OCI-LY7 (cell line): ENCODE measurements at regions not wholly inside any gene's neighbourhood (a gene's known extent, or its start where the extent isn't known, plus 50 kb on each side); places are given as distances from the start of the nearest gene placed in this dataset.

Experiments
- BruUV-seq: library from RNA; stranded (reverse); fragments of 400-500 nt; replicated peaks from 2 replicates; lab custom pipeline; 2021; lab: Mats Ljungman, UMichigan
- CTCF ChIA-PET: fragments of 300-600 bp; sonication (Branson Sonifier 250); formaldehyde crosslinking; loops from one replicate; lab custom pipeline; 2022; ENCODE audit warnings: antibody characterized with exemption; ENCODE audit not compliant: unreplicated experiment; lab: Charles Lee
- POLR2A ChIA-PET: fragments of 300-600 bp; sonication (Branson Sonifier 250); formaldehyde crosslinking; loops from one replicate; lab custom pipeline; 2022; ENCODE audit warnings: antibody characterized with exemption; lab: Charles Lee
- DNase-seq: peaks from one replicate; pipeline ENCODE4 v3.0.0-alpha.2; 2015; ENCODE audit warnings: low spot score
- H2AFZ ChIP-seq: fragments of 200-600 bp; sonication (generic), shearing (Covaris generic); 2 replicates; pipeline ENCODE4 v1.6.1; 2014; ENCODE audit warnings: mild to moderate bottlenecking, antibody characterized with exemption, low read length, moderate library complexity
- H3K27ac ChIP-seq: fragments of 200-600 bp; sonication (generic); 2 replicates; pipeline ENCODE4 v1.5.1; 2014; ENCODE audit warnings: mixed run types, low read depth, mild to moderate bottlenecking, moderate library complexity, low read length, inconsistent platforms; ENCODE audit not compliant: poor library complexity, severe bottlenecking
- H3K36me3 ChIP-seq: fragments of 200-600 bp; sonication (generic); 2 replicates; pipeline ENCODE4 v1.6.1; 2014; ENCODE audit warnings: mild to moderate bottlenecking, antibody characterized with exemption, low read length, moderate library complexity, mixed read lengths; ENCODE audit not compliant: insufficient read depth
- H3K4me1 ChIP-seq: fragments of 200-600 bp; sonication (generic); 2 replicates; pipeline ENCODE4 v1.5.1; 2014; ENCODE audit warnings: mild to moderate bottlenecking, low read length; ENCODE audit not compliant: insufficient read depth, poor library complexity, severe bottlenecking
- H3K4me2 ChIP-seq: fragments of 200-600 bp; sonication (generic); 2 replicates; pipeline ENCODE4 v1.6.1; 2014; ENCODE audit warnings: mild to moderate bottlenecking, low read length
- H3K4me3 ChIP-seq: fragments of 200-600 bp; sonication (generic); 2 replicates; pipeline ENCODE4 v1.5.1; 2014; ENCODE audit warnings: mild to moderate bottlenecking, low read depth, low read length; ENCODE audit not compliant: poor library complexity, severe bottlenecking
- H3K79me2 ChIP-seq: fragments of 200-600 bp; sonication (generic); 2 replicates; pipeline ENCODE4 v1.6.1; 2016; ENCODE audit warnings: low read depth, mild to moderate bottlenecking, low read length, moderate library complexity, mixed read lengths; ENCODE audit not compliant: insufficient read depth
- H3K9me2 ChIP-seq: fragments of 200-600 bp; sonication (generic); 2 replicates; pipeline ENCODE4 v1.6.1; 2016; ENCODE audit warnings: mild to moderate bottlenecking, low read length, mixed read lengths; ENCODE audit not compliant: insufficient read depth
- H3K9me3 ChIP-seq: fragments of 200-600 bp; sonication (generic); 2 replicates; pipeline ENCODE4 v1.6.1; 2014; ENCODE audit warnings: mild to moderate bottlenecking, mixed run types, low read length, mixed read lengths
- H4K20me1 ChIP-seq: fragments of 200-600 bp; sonication (generic); 2 replicates; pipeline ENCODE4 v1.6.1; 2014; ENCODE audit warnings: mild to moderate bottlenecking, antibody characterized with exemption, low read length, moderate library complexity, mixed read lengths; ENCODE audit not compliant: insufficient read depth
- EZH2phosphoT487 ChIP-seq: fragments of 200-600 bp; sonication (generic); IDR thresholded peaks from 2 replicates; pipeline ENCODE4 v1.6.1; 2018; ENCODE audit warnings: low read depth, borderline replicate concordance, mild to moderate bottlenecking, mixed run types, antibody characterized with exemption, low read length, moderate library complexity, mixed read lengths
- intact Hi-C: fragments of 100-400 bp; cut with micrococcal nuclease; formaldehyde crosslinking; loops from one replicate; pipeline ENCODE4 v1.10.0; 2022; ENCODE audit not compliant: unreplicated experiment
- TF ChIP-seq, protein P1 (sequence below): fragments of 200-600 bp; sonication (generic); conservative IDR thresholded peaks from 2 replicates; pipeline ENCODE4 v1.5.1; 2014; ENCODE audit warnings: mild to moderate bottlenecking, antibody characterized with exemption, low read length, moderate library complexity, mixed read lengths

DNA sequence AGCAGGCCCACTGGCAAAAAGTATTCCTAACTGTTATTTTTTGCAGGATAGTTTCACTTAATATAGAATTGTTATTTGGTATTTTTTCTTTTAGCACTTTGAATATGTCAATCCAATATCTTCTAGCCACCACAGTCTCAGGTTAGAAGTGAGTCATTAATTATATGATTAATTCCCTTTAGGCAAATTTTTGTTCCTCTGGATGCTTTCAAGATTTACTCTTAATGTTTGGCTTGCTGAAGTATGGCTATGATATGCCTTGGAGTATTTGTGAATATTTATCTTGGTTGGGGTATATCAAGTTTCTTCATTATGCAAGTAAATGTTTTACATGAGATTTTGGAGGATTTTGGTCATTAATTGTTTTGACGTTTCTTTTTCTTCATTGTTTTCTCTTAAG, 152.1 kb upstream of the ALCAM start:
- no peaks in the 10 kb centered on the region for H3K4me1 ChIP-seq
- no peak overlapping the region for H3K4me2 ChIP-seq
- BruUV-seq, result no TSS peak
- ChIA-PET CTCF (no interaction called here), POLR2A (interaction anchor here (0.6 kb wide), 1 partner anchor 335 kb away, joined by 3 read pairs; no protein-coding TSS in a partner anchor)
- H3K79me2 ChIP-seq, result no peaks in the 10 kb centered on the region
- H3K36me3 ChIP-seq, result no peaks in the 10 kb centered on the region
- no peaks in the 10 kb centered on the region for H3K9me3 ChIP-seq
- no peak overlapping the region for H3K4me3 ChIP-seq
- no peak for DNase-seq
- H2AFZ ChIP-seq, result no peak overlapping the region
- intact Hi-C loops, result no loop called here
- no peak for TF ChIP-seq EZH2phosphoT487
- TF ChIP-seq, protein P1, sequence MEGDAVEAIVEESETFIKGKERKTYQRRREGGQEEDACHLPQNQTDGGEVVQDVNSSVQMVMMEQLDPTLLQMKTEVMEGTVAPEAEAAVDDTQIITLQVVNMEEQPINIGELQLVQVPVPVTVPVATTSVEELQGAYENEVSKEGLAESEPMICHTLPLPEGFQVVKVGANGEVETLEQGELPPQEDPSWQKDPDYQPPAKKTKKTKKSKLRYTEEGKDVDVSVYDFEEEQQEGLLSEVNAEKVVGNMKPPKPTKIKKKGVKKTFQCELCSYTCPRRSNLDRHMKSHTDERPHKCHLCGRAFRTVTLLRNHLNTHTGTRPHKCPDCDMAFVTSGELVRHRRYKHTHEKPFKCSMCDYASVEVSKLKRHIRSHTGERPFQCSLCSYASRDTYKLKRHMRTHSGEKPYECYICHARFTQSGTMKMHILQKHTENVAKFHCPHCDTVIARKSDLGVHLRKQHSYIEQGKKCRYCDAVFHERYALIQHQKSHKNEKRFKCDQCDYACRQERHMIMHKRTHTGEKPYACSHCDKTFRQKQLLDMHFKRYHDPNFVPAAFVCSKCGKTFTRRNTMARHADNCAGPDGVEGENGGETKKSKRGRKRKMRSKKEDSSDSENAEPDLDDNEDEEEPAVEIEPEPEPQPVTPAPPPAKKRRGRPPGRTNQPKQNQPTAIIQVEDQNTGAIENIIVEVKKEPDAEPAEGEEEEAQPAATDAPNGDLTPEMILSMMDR, result no peak
- no peaks in the 10 kb centered on the region for H4K20me1 ChIP-seq
- H3K9me2 ChIP-seq, result no peaks in the 10 kb centered on the region
- no peak overlapping the region for H3K27ac ChIP-seq

DNA sequence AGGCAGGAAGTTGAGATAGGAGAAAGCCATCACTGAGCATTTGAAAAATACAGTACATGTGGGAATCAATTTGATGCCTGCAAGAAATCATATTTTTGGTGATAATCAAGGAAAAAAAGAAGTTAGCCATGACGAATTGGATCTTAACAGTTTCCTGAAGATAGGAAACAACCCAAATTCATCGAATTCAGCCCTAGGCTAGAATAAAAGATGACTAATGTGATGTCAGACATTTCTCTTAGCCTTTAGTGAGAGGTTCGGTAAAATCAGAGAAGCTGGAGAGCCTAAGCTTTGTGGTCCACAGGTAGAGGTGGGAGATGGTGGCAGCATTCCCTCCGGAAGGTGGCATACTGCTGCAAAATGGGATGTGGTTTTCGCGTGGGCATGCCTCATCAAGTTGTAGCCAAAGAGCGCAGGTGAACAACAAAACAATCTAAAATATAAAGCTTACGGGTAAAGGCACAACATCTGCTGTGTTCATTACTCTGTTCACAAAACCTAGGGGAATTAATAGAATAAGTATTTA, 144.1 kb upstream of the ALCAM start:
- H2AFZ ChIP-seq, result no peak overlapping the region
- no peak overlapping the region for H3K4me3 ChIP-seq
- intact Hi-C loops, result no loop called here
- TF ChIP-seq, protein P1, result no peak
- no peak for TF ChIP-seq EZH2phosphoT487
- H3K4me1 ChIP-seq, result no peaks in the 10 kb centered on the region
- BruUV-seq, result no TSS peak
- H3K9me3 ChIP-seq, result no peaks in the 10 kb centered on the region
- H3K4me2 ChIP-seq, result no peak overlapping the region
- no peaks in the 10 kb centered on the region for H3K36me3 ChIP-seq
- H3K79me2 ChIP-seq, result no peaks in the 10 kb centered on the region
- no peaks in the 10 kb centered on the region for H4K20me1 ChIP-seq
- CTCF ChIA-PET, result no interaction called here
- no peak for DNase-seq
- no peaks in the 10 kb centered on the region for H3K9me2 ChIP-seq
- POLR2A ChIA-PET, result no interaction called here
- no peak overlapping the region for H3K27ac ChIP-seq

GRCh38 chr3:105223815-105224214, 142.9 kb upstream of the ALCAM start:
- Histone ChIP-seq H3K9me2 (no peaks in the 10 kb centered on the region), H3K4me1 (no peaks in the 10 kb centered on the region), H3K79me2 (no peaks in the 10 kb centered on the region), H3K4me3 (no peak overlapping the region), H4K20me1 (no peaks in the 10 kb centered on the region), H2AFZ (no peak overlapping the region), H3K36me3 (no peaks in the 10 kb centered on the region), H3K9me3 (no peaks in the 10 kb centered on the region), H3K27ac (no peak overlapping the region), H3K4me2 (no peak overlapping the region)
- intact Hi-C loops, result no loop called here
- POLR2A ChIA-PET, result interaction anchor here (1.0 kb wide), 1 partner anchor 26 kb away, joined by 3 read pairs; no protein-coding TSS in a partner anchor
- TF ChIP-seq, protein P1, result no peak
- no peak for TF ChIP-seq EZH2phosphoT487
- no peak for DNase-seq
- CTCF ChIA-PET, result no interaction called here
- no TSS peak for BruUV-seq
